NCI-H524 treated with DMSO at 0.1 percent for 48 hours (cell line): ENCODE measurements at regions not wholly inside any gene's neighbourhood (a gene's known extent, or its start where the extent isn't known, plus 50 kb on each side); places are given as distances from the start of the nearest gene placed in this dataset.

Source experiments
- DNase-seq: peaks from one replicate; lab custom pipeline; 2025; lab: John Stamatoyannopoulos, UW

GRCh38 chr17:79521225-79521624 lies 89.6 kb downstream of the RBFOX3 start:
- DNase-seq = no peak

- DNase-seq = no peak
Observed at GRCh38 chr17:79520167-79521165, 90.4 kb downstream of the RBFOX3 start.

DNA sequence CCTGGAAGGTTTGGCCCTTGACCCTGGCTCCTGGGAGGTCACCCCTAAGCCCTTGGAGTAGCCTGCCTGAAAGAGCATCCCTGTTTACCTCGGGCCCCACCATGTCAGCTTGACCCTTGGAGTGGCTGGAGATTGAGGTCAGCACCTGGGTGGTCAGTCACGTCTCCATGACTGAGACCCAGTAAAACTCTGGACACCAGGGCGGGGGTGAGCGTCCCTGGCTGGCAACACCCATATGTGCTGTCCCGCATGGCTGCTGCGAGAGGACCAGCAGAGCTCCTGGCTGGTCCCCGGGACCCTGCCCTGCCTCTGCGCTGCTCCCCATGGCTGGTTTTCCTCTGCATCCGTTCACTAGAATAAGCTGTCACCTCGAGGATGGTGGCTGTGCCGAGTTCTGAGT lies 91.2 kb downstream of the RBFOX3 start:
- no peak for DNase-seq

DNA sequence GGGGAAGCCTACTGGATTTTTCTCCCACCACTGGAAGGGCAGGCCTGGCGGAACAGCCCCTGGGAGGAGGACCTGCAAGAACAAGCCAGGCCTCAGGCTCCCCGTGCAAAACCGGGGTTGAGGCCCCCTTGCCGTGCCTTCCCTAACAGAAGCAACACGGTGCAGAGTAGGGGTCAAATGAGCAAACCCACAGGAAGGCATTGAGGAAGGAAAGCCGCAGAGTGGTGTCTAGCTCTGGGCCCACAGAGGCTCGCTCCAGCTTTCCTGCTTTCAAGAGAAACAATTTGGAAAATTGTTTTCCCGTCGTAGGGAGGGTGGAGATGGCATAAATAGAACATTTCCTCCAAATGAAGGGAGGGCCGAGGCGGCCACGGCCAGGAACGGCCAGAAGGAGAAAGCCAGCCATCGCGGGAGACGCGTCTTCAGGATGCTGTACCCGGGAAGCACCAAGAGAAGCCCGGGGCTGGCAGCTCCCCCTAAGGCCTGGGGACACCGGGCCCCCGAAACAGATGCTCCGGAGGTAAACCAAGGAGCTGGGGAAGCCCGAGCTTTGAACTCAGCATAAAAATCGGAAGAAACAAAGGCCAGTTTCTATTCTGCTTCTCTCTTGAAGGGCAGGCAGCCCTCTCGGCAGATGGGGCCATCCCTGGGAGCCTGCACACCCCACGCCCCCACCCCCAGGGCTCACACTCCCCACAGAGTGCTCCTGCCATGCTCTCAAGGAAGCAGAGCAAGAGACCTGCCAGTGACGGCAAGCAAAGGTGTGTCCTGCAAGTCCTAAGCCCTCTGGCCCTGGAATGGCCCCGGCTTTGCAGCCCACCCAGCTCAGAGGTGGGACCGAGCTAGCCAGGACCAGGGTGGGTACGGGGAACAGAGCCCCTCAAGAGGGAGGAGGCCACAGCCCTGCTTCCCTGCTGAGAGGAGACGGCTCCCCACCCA lies 92.0 kb downstream of the RBFOX3 start:
- no peak for DNase-seq

- no peak for DNase-seq
Observed at GRCh38 chr17:79517827-79518584, 92.8 kb downstream of the RBFOX3 start.

DNA sequence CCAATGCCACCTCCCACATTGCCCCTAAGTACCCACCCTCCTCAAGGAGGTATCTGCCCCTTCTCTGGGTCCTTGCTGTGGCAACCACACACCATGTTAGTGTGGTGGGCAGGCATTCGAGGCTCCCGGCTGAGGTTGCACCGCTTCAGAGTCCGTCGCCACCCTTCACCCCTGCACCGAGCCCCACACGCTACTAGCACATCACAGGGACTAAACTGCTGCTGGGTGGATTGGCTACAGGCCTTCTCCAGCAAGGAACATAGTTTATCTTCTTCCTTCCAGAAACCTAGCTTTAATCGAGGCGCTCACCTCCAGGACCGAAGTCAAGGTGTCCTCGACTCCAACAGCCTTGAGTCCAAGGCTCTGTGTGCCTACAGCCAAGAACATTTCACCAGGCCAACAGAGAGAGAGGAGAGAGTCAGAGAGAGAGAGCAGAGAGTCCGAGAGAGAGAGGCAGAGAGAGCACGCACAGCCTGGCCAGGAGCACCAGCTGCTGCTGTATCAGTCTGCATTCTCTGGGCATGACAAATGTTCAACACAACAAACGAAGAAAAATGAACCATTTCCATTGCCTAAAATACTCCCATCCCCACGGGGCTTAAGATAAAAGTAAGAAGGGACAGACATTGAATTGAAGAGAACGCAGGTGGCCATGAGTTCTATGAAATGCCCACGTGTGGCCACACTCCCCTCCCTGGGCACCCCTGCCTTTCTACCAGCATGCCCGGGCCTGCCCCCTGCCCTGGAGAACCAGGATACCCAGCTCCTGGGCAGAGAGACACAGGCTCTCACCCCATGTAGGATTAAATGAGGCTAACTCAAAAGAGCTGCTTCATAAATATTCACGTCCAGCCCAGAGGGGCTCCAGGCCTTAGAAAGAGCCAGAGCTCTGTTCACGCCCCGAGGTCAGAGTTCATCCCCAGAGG lies 94.9 kb downstream of the RBFOX3 start:
- DNase-seq = no peak

DNA sequence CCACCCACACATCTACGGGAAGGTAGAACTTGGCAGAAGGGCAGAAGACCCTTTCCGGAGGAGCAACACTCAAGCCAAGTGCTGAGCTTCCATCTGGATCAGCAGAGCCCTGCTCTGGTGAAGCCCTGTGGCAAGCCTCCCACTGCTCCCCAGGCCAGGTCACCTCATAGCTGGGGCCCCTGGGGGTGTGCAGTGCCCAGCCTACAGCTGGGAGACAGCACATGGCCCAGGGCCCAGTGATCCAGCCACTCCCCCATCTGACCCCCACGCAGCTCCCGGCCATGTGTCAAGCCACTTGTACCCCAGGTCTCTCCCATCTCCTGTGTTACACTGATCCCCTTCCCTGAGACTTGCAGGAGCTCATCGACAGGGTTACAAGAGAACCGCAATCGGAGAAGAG lies 95.7 kb downstream of the RBFOX3 start:
- no peak for DNase-seq

DNA sequence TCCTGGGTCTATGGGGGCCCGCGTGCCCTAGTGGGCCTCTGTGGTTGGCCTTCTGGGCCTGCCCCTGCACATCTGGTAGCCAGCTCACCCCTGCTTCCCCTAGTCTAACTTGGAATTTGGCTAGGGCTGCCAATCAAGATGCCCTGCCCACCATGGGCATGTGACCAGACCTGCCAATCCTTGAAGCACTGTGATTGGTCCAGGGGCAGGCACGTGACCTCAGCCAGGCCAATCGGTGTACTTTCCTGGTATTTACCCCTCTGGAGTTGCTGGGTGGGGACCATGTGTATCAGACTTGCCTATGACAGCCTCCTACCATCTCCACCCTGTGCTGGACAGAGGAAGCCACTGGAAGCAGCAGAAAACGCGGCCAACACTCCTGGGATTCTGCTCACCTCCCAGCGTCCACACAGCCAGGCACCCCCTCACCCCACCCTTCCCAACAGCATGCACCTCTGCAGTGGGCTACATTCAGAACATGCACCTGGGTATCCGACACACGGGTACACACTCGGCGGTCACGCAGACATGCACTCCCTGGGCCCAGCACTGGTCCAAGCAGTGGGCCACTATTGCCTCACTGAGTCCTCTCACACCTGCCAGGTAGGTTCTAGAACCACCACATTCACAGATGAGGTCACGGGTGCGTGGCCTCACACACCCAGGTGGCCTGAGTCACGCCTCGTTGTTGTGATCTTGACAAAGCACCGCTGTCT lies 96.9 kb downstream of the RBFOX3 start:
- DNase-seq = no peak

DNA sequence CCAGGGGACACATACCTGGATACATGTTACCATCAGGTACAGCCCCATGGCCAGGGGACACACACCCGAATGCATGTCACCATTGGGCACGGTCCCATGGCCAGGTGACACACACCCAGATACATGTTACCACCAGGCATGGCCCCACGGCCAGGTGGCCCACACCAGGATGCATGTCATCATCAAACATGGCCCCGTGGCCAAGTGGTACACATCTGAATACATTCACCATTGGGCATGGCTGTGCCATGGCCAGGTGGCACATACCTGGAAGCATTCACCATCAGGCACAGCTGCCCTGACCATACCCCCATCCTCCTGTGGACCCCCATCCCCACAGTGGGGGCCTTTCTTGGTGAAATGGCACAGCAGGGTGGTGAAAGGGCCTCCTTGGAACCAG lies 97.6 kb downstream of the RBFOX3 start:
- no peak for DNase-seq

DNA sequence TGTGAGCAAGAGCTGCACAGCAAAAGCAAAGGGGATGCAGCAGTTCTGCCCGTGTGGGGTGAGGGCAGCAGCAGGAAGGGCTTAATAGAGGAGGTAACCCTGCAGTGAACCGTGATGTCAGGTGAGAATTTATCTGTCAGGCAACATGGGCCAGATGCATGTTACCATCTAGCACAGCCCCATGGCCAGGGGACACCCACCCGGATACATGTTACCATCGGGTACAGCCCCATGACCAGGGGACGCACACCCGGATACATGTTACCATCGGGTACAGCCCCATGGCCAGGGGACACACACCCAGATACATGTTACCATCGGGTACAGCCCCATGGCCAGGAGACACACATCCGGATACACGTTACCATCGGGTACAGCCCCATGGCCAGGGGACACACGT lies 99.4 kb downstream of the RBFOX3 start:
- no peak for DNase-seq

- DNase-seq = no peak
Observed at GRCh38 chr17:79510071-79510470, 100.8 kb downstream of the RBFOX3 start.

DNA sequence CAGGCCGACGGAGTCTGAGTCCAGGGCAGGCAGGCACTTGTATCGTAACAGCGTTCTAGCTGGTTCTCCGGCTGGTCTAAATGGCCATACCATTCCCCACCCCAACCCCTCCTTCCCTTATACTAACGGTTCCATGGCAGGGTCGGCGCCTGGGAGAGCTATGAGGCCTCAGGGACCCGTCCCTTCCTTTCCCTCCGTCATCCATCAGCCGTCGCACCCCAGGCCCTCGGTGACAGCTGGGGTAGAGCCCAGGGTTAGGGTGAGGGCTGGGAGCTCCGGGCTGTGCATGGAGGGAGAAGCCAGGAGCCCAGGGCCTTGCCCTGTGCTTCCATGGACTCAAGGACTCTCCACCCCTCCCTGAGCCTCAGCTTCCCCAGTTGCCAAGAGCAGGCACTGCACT lies 101.4 kb downstream of the RBFOX3 start:
- DNase-seq = no peak

- no peak for DNase-seq
Observed at GRCh38 chr17:79509008-79509407, 101.8 kb downstream of the RBFOX3 start.

DNA sequence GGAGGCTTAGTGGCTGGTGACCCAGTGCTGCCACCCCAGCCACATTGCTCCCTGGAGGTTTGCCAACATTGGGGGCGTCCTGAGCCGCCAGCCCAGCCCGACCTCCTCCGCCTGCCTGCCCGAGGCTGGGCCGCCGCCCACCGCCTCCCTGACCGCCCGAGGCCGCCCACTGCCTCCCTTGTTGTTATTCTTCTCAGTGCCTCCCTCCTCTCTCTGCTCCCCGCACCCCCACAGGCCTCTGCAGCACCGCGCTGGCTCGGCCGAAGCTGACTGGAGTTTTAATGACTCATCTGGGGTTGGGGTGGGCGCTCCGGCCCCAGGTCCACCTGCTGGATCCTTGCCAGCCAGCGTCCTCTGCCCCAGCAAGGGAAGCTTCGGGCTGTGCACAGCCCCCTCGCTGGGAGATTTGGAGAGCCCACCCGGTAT lies 102.5 kb downstream of the RBFOX3 start:
- no peak for DNase-seq

- DNase-seq = no peak
Observed at GRCh38 chr17:79506955-79507354, 103.9 kb downstream of the RBFOX3 start.

GRCh38 chr17:79506150-79506870 lies 104.5 kb downstream of the RBFOX3 start:
- no peak for DNase-seq

DNA sequence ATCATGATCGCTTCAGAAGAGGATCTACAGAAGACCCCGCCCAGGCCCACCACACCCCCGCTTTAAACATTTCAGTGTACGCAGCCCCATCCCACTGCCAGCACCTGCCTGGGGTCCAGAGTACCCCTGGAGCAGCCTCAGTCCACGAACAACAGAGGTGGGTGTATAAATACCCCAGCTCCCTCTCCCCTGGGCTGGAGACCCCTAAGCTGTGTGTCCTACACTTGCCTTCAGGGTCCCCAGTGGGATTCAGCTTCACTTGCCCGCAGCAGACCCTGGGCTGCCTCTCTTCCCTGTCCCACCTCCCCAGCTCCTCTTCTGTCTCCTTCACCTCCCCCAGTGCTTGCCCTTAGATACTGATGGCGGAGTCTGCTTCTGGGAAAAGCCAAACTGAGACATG lies 105.7 kb downstream of the RBFOX3 start:
- DNase-seq = no peak

DNA sequence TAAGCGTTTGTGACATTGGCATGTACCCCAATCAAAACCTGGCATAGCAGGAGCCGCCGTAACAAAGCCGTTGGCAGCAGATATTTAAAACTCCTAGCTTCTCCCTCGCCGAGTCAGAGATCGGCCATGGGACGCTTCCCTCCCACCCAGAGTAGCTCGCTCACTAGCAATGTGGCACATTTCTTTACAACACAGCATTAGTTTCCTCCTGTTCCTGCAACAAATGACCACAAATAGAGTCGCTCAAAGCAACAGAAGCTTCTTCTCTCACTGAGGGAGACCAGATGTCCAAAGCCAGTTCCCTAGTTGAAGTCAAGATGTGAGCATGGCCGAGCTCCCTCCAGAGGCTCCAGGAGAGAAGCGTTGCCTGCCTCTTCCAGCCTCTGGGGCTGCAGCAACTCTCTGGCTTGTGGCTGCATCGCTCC lies 106.7 kb downstream of the RBFOX3 start:
- peak; percentile 34 for DNase-seq

DNA sequence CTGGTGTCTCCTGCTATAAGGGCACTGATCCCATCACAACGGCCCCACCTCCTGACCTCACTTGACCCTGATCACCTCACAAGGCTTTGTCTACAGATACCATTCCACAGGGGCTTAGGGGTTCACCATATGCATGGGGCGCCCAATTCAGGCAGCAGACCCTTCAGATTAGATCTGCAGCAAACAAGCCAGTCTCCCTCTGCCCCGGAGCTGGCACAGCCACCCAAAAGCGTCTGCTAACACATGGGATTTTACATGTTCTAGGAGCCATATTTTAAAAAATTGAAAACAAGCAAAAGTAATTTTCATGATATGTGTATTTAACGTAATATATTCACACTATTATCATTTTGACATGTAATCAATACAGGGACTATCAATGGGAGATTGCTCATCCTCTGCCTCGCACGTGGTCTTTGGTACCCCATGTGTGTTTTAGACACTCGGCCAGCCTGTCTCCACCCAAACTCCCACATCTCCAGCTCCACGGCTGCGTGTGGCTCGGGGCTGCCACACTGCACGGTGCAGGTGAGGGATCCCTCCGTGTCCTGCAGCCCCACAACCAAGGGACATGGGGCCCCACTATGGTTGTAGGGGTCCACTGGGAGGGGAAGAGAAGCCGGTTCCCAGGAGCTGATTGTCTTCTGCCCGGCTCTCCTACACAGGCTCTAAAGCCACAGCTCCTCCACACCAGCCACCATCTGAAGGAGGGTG lies 107.6 kb downstream of the RBFOX3 start:
- DNase-seq = no peak
